Glutamatergic neuron (in vitro differentiated cells): ENCODE measurements at regions not wholly inside any gene's neighbourhood (a gene's known extent, or its start where the extent isn't known, plus 50 kb on each side); places are given as distances from the start of the nearest gene placed in this dataset.
"Not testable (repeated sequence)": the region's sequence is repeated elsewhere in the genome, so short reads cannot be mapped to it uniquely, and the experiment has no call there.

Source experiments
- DNase-seq: peaks from one replicate; pipeline ENCODE4 v3.0.0; 2022
- H3K27ac Mint-ChIP-seq: one replicate; pipeline ENCODE4 v1.8.0; 2020; ENCODE audit warnings: mild to moderate bottlenecking, mixed read lengths, inconsistent platforms; ENCODE audit not compliant: unreplicated experiment
- H3K27me3 Mint-ChIP-seq: one replicate; pipeline ENCODE4 v1.8.0; 2020; ENCODE audit warnings: mild to moderate bottlenecking, moderate library complexity, mixed read lengths, inconsistent platforms; ENCODE audit not compliant: unreplicated experiment
- H3K36me3 Mint-ChIP-seq: one replicate; pipeline ENCODE4 v1.8.0; 2020; ENCODE audit warnings: mild to moderate bottlenecking, mixed read lengths, inconsistent platforms; ENCODE audit not compliant: unreplicated experiment
- H3K4me1 Mint-ChIP-seq: one replicate; pipeline ENCODE4 v1.8.0; 2020; ENCODE audit warnings: mild to moderate bottlenecking, low read depth, mixed read lengths, inconsistent platforms; ENCODE audit not compliant: unreplicated experiment
- H3K4me3 Mint-ChIP-seq: one replicate; pipeline ENCODE4 v1.8.0; 2020; ENCODE audit warnings: mild to moderate bottlenecking, mixed read lengths, inconsistent platforms; ENCODE audit not compliant: unreplicated experiment
- H3K9me3 Mint-ChIP-seq: one replicate; pipeline ENCODE4 v1.8.0; 2020; ENCODE audit warnings: mild to moderate bottlenecking, moderate library complexity, mixed read lengths, inconsistent platforms; ENCODE audit not compliant: unreplicated experiment
- CTCF ChIP-seq: fragments of 200-600 bp; sonication (generic); IDR thresholded peaks from one replicate; pipeline ENCODE4 v1.5.0; 2021; ENCODE audit not compliant: partially characterized antibody, unreplicated experiment

DNA sequence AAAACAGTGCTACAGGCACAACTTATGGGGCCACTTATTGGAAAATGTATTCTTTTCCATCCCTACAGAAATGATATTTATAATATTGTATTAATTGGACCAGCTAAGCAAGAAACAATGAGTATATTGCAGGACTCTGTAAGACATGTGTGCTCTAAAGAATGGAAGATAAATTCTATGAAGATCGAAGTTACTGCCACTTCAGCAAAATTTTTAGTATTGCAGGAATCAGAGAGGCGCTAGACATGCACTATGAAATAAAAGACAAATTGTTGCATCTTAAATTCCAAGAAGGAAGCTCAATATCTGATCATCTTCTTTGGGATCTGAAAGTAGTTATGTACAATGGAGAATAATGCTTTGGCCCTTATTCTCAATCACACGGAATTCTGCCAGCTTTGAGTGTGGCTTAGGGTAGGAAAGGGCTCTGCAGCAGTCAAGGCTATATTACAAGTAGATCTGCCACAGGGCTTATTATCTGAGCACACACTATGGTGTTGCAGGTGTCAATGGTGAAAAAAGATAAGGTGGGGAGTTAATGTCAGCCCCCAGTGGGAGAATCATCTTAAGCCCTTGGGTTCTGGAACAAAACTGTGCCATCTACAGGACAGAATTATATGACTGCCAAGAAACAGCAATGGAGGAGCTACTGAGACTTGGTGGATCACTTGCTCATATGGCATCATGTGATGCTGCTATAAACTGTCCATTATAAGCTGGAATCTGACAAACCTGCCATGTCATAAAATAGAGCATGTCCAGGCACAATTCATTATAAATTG, 334.0 kb upstream of the NDST3 start:
- Mint-ChIP-seq H3K4me1 (no peaks in the 10 kb centered on the region), H3K27me3 (no peaks in the 10 kb centered on the region), H3K36me3 (no peaks in the 10 kb centered on the region), H3K4me3 (no peak overlapping the region), H3K27ac (no peak overlapping the region), H3K9me3 (no peaks in the 10 kb centered on the region)
- TF ChIP-seq CTCF = peak; percentile 56
- no peak for DNase-seq

GRCh38 chr4:117702353-117702752, 331.9 kb upstream of the NDST3 start:
- no peaks in the 10 kb centered on the region for H3K4me1 Mint-ChIP-seq
- no peaks in the 10 kb centered on the region for H3K27me3 Mint-ChIP-seq
- TF ChIP-seq CTCF = no peak
- peaks cover 7% of the 10 kb centered on the region for H3K36me3 Mint-ChIP-seq
- H3K9me3 Mint-ChIP-seq = no peaks in the 10 kb centered on the region
- no peak overlapping the region for H3K4me3 Mint-ChIP-seq
- no peak for DNase-seq
- H3K27ac Mint-ChIP-seq = no peak overlapping the region

DNA sequence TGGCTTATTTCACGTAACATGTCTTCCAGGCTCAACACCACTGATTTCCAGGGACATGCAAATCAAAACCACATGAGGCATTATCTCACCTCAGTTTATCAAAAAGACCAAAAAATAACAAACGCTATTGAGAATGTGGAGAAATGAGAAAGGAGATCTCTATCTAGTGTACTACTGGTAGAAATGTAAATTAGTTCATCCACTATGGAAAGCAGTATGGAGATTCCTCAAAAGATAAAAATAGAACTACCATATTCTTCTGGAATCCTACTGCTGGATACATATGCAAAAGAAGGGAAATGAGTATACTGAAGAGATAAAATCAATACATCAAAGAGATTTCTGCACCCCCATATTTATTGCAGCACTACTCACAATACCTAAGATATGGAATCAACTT, 329.6 kb upstream of the NDST3 start:
- TF ChIP-seq CTCF = no peak
- H3K4me3 Mint-ChIP-seq = no peak overlapping the region
- peaks cover 2% of the 10 kb centered on the region for H3K9me3 Mint-ChIP-seq
- H3K36me3 Mint-ChIP-seq = peaks cover 15% of the 10 kb centered on the region
- H3K4me1 Mint-ChIP-seq = no peaks in the 10 kb centered on the region
- no peak overlapping the region for H3K27ac Mint-ChIP-seq
- DNase-seq = no peak
- H3K27me3 Mint-ChIP-seq = peaks cover 7% of the 10 kb centered on the region

- DNase-seq = no peak
- peaks cover 5% of the 10 kb centered on the region for H3K9me3 Mint-ChIP-seq
- no peak overlapping the region for H3K4me3 Mint-ChIP-seq
- H3K27ac Mint-ChIP-seq = no peak overlapping the region
- TF ChIP-seq CTCF = no peak
- no peaks in the 10 kb centered on the region for H3K4me1 Mint-ChIP-seq
- H3K27me3 Mint-ChIP-seq = peaks cover 2% of the 10 kb centered on the region
- H3K36me3 Mint-ChIP-seq = peaks cover 11% of the 10 kb centered on the region
Measured at GRCh38 chr4:117740736-117741135, 293.6 kb upstream of the NDST3 start.

DNA sequence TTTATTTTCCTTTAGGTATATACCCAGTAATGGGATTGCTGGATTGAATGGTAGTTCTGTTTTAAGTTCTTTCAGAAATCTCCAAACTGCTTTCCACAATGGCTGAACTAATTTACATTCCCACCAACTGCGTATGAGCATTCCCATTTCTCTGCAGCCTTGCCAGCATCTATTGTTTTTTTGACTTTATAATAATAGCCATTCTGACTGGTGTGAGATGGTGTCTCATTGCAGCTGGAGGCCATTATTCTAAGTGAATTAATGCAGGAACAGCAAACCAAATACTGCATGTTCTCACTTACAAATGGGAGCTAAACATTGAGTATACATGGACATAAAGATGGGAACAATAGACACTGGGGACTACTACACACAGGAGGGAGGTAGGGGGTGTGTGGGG, 288.9 kb upstream of the NDST3 start:
- not testable (repeated sequence) for H3K27me3 Mint-ChIP-seq, DNase-seq, H3K27ac Mint-ChIP-seq, H3K4me1 Mint-ChIP-seq, H3K36me3 Mint-ChIP-seq, H3K9me3 Mint-ChIP-seq, H3K4me3 Mint-ChIP-seq
